AG04450 (cell line): ENCODE measurements at regions not wholly inside any gene's neighbourhood (a gene's known extent, or its start where the extent isn't known, plus 50 kb on each side); places are given as distances from the start of the nearest gene placed in this dataset.
"Not testable (repeated sequence)": the region's sequence is repeated elsewhere in the genome, so short reads cannot be mapped to it uniquely, and the experiment has no call there.

Source experiments
- CTCF ChIA-PET: fragments of 300-600, 350-600 bp; formaldehyde crosslinking; extraction: SDS; loops from one replicate; lab custom pipeline; 2022; ENCODE audit warnings: antibody characterized with exemption, inconsistent platforms; lab: Charles Lee
- POLR2A ChIA-PET: fragments of 350-600 bp; formaldehyde crosslinking; extraction: SDS; loops from one replicate; lab custom pipeline; 2021; ENCODE audit warnings: antibody characterized with exemption, inconsistent platforms; lab: Yijun Ruan, JAX
- DNase-seq: peaks from one replicate; pipeline ENCODE4 v3.0.0-alpha.2; 2011; ENCODE audit warnings: low read depth, low spot score
- H3K27ac ChIP-seq: one replicate; pipeline ENCODE4 v1.5.1; 2012; ENCODE audit warnings: low read depth, low read length, control low read depth
- H3K27me3 ChIP-seq: one replicate; pipeline ENCODE4 v1.6.0; 2012; ENCODE audit warnings: low read length; ENCODE audit not compliant: control insufficient read depth, insufficient read depth
- H3K4me3 ChIP-seq: 2 replicates; pipeline ENCODE4 v1.5.1; 2011; ENCODE audit warnings: mild to moderate bottlenecking, low read depth, low read length, control low read depth
- H3K9me3 ChIP-seq: 2 replicates; pipeline ENCODE4 v1.5.1; 2012; ENCODE audit warnings: low read length; ENCODE audit not compliant: control insufficient read depth, insufficient read depth
- TF ChIP-seq, protein P1 (sequence below): IDR thresholded peaks from 2 replicates; pipeline ENCODE4 v1.5.1; 2011; ENCODE audit warnings: low read depth, low read length, control low read depth, inconsistent platforms

DNA sequence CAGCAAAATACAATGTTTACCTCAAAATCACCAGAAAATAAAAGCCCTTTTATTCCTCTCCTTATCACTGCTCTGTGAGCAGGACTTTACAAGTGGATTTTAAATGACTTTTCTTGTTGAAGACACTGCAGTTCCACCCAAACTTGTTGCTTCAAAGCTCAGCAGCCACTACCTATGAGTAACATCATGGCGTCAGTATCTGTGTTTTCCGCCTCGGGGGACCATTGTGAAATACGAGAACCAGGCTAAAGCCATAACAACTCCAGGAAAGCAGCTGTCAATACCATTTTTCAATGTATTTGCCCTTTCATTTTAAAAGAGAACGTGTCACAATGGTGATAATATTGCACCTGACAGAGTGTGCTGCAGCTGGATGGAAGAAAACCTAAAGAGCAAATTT, 284.0 kb upstream of the RNF32 start:
- TF ChIP-seq, protein P1, sequence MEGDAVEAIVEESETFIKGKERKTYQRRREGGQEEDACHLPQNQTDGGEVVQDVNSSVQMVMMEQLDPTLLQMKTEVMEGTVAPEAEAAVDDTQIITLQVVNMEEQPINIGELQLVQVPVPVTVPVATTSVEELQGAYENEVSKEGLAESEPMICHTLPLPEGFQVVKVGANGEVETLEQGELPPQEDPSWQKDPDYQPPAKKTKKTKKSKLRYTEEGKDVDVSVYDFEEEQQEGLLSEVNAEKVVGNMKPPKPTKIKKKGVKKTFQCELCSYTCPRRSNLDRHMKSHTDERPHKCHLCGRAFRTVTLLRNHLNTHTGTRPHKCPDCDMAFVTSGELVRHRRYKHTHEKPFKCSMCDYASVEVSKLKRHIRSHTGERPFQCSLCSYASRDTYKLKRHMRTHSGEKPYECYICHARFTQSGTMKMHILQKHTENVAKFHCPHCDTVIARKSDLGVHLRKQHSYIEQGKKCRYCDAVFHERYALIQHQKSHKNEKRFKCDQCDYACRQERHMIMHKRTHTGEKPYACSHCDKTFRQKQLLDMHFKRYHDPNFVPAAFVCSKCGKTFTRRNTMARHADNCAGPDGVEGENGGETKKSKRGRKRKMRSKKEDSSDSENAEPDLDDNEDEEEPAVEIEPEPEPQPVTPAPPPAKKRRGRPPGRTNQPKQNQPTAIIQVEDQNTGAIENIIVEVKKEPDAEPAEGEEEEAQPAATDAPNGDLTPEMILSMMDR = no peak
- ChIA-PET POLR2A (no interaction called here), CTCF (no interaction called here)
- peaks cover 52% of the 10 kb centered on the region for H3K9me3 ChIP-seq
- H3K4me3 ChIP-seq = no peak overlapping the region
- H3K27ac ChIP-seq = no peak overlapping the region
- H3K27me3 ChIP-seq = no peaks in the 10 kb centered on the region
- DNase-seq = no peak

DNA sequence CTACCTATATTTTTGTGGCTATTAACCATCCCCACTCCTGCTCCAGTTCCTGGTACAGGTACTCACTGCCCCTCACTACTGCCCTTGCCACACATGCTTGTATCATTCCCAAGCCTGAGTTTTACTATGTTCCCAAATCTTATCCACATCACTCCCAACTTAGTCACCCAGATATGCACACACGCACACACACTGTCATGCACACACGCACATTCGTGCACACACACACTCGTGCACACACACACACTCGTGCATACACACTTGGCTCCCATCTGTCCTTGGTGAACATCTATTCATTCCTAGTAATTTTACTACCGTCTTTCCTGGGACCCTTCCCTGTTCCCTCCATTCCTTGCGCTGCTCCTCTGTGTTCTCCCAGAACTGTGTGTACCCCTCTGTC, 287.2 kb upstream of the RNF32 start:
- H3K9me3 ChIP-seq = peaks cover 29% of the 10 kb centered on the region
- no peak overlapping the region for H3K4me3 ChIP-seq
- no peak for DNase-seq
- H3K27ac ChIP-seq = no peak overlapping the region
- TF ChIP-seq, protein P1 = no peak
- no peaks in the 10 kb centered on the region for H3K27me3 ChIP-seq
- POLR2A ChIA-PET = no interaction called here
- CTCF ChIA-PET = no interaction called here

GRCh38 chr7:156347703-156348248, 292.8 kb upstream of the RNF32 start:
- H3K4me3 ChIP-seq, DNase-seq, CTCF ChIA-PET, H3K27ac ChIP-seq, POLR2A ChIA-PET, H3K27me3 ChIP-seq: not testable (repeated sequence)
- H3K9me3 ChIP-seq = peaks cover 45% of the 10 kb centered on the region

- ChIA-PET POLR2A (no interaction called here), CTCF (no interaction called here)
- TF ChIP-seq, protein P1 = no peak
- Histone ChIP-seq H3K9me3 (peaks cover 47% of the 10 kb centered on the region), H3K27ac (no peak overlapping the region), H3K4me3 (no peak overlapping the region), H3K27me3 (no peaks in the 10 kb centered on the region)
- DNase-seq = no peak
These were observed 293.4 kb upstream of the RNF32 start for GRCh38 chr7:156347132-156347531.

GRCh38 chr7:156344595-156344994, 296.0 kb upstream of the RNF32 start:
- Histone ChIP-seq H3K27ac (no peak overlapping the region), H3K9me3 (peaks cover 65% of the 10 kb centered on the region), H3K27me3 (no peaks in the 10 kb centered on the region), H3K4me3 (no peak overlapping the region)
- no peak for DNase-seq
- ChIA-PET CTCF (no interaction called here), POLR2A (no interaction called here)
- TF ChIP-seq, protein P1 = no peak
